ENCODE measurements at regions not wholly inside any gene's neighbourhood (a gene's known extent, or its start where the extent isn't known, plus 50 kb on each side); places are given as distances from the start of the nearest gene placed in this dataset.

DNA sequence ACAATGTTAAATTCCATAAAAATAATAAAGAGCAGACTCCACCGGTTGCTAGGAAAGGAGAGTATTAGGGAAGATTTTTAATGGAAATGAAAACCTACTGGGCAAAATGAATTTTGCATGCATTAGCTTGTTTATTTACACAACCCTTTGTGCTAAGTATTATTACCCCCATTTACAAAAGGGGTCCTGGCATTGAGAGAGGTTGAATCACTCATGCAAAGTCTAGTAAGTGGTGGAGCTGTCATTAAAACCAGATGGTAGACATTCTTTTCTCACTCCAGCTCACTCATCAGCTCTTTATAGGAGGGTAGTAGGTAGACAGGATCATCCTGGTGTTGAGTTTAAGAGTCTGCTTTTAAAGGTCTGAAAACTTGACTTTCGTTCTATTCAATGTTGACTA is 395.1 kb downstream of the PLK2 start:
- no peaks in the 10 kb centered on the region for H3K4me1 Mint-ChIP-seq
- ATAC-seq (replicated peaks) (no peak), DNase-seq (no peak)
- H3K4me3 Mint-ChIP-seq = no peak overlapping the region
- H3K9me3 Mint-ChIP-seq = peaks cover 4 to 7% of the 10 kb centered on the region in 2 donors
- H3K27me3 Mint-ChIP-seq = no peaks in the 10 kb centered on the region
- no peaks in the 10 kb centered on the region for H3K36me3 Mint-ChIP-seq
- no peak overlapping the region for H3K27ac Mint-ChIP-seq

DNA sequence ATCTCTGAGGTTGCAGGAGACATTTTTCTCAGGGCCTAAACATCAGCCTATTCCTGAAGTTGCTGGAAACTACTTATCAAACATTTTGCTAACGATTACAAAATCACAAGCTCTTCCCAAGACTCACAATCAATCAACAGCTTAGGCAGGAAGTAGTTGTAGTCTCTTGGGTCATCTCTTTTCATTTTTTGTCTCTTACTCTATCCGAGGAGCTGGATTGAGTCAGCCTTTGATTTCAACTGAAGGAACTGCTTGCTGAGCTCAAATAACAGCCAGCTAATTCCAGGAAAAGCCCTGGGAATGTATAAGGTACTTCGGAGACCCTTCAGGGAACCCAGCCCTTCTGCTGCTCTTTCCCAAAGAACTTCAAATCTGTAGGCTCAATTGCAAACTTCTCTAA is 398.9 kb downstream of the PLK2 start:
- no peaks in the 10 kb centered on the region for H3K27me3 Mint-ChIP-seq
- no peak for DNase-seq
- H3K27ac Mint-ChIP-seq = no peak overlapping the region

DNA sequence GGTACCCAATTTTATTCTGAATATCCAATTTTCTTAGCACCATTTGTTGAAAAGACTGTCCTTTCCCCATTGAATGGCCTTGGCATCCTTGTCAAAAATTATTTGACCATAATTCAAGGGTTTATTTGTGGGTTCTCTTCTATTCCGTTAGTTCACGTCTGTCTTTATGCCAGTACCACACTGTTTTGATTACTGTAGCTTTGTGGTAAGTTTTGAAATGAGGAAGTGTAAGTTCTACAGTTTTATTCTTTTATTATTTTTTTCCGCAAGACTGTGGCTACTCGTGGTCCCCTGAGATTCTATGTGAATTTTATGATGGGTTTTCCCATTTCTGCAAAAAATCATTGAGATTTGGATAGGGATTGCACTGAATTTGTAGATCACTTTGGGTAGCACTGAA is 402.6 kb downstream of the PLK2 start:
- no peak for ATAC-seq (replicated peaks)
- Mint-ChIP-seq H3K4me1 (no peaks in the 10 kb centered on the region), H3K9me3 (peaks cover 4 to 7% of the 10 kb centered on the region in 2 donors), H3K36me3 (no peaks in the 10 kb centered on the region), H3K4me3 (no peak overlapping the region), H3K27me3 (no peaks in the 10 kb centered on the region), H3K27ac (no peak overlapping the region)
- no peak for DNase-seq

More for the DNA sequence above, 398.9 kb downstream of the PLK2 start:
- no peak overlapping the region for H3K4me3 Mint-ChIP-seq
- peaks cover 1 to 2% of the 10 kb centered on the region in 2 donors for H3K9me3 Mint-ChIP-seq
- H3K4me1 Mint-ChIP-seq = no peaks in the 10 kb centered on the region
- no peaks in the 10 kb centered on the region for H3K36me3 Mint-ChIP-seq
- no peak for ATAC-seq (replicated peaks)

DNA sequence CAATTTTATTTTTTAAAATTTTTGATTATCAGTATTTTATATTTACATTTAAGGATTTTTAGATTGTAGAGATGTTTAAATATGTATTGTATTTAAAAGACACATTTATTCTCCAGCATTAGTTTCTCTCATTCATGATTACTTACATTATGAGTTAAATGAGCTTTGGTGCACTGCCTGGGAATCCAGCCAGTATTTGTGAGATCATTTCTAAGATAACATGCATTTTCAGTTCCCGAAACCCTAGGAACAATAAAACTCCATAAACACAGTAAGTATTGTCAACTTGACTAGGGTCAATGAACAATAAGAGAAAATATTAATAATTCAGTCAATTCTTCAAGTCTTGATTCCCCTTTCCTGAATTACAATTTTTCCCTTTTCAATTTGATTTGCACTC is 403.3 kb downstream of the PLK2 start:
- DNase-seq (no peak), ATAC-seq (replicated peaks) (no peak)
- Mint-ChIP-seq H3K9me3 (peaks cover 4 to 10% of the 10 kb centered on the region in 2 donors), H3K4me1 (no peaks in the 10 kb centered on the region), H3K4me3 (no peak overlapping the region), H3K27me3 (no peaks in the 10 kb centered on the region), H3K36me3 (no peaks in the 10 kb centered on the region), H3K27ac (no peak overlapping the region)

DNA sequence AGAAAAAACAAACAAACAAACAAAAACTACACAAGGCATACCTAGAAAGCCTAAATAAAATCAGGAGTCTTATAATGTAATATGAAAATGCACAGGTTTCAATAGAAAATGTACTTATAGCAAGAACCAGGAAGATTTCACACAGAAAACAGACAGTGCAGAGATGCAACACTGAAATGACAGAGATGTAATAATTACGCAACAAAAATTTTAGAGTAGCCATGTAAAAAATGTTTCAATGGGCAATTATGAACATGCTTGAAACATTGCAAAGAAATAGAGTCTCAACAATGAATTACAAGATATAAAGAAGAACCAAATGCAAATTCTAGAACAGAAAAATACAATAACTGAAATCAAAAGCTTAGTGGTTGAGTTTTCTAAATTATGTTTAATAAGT is 405.9 kb downstream of the PLK2 start:
- Mint-ChIP-seq H3K4me1 (no peaks in the 10 kb centered on the region), H3K36me3 (no peaks in the 10 kb centered on the region), H3K27ac (no peak overlapping the region), H3K4me3 (no peak overlapping the region), H3K27me3 (no peaks in the 10 kb centered on the region), H3K9me3 (peaks cover 4 to 10% of the 10 kb centered on the region in 2 donors)
- ATAC-seq (replicated peaks) (no peak), DNase-seq (no peak)

DNA sequence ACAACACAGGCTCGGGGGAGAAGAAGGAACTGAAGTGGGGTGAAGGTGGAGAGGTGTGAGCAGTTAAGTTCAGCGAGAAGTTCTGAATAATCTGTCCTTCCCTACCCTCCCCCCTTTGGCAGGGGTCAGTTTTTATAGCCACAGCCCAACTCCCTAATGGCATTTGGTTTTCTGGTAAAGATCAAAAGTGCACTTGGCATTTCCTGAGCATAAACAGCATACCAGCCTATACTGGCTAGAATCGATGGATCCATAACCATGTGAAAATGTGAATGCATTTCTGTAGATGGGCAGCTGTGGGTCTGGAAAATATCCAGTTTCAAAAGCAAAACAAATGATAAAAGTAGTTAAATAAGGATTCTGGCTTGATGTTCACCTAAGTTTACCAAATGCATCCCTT is 410.9 kb downstream of the PLK2 start:
- ATAC-seq (replicated peaks) = no peak
- peaks cover 0 to 6% of the 10 kb centered on the region in 2 donors for H3K9me3 Mint-ChIP-seq
- H3K27me3 Mint-ChIP-seq = no peaks in the 10 kb centered on the region
- no peaks in the 10 kb centered on the region for H3K36me3 Mint-ChIP-seq
- no peak for DNase-seq
- no peak overlapping the region for H3K4me3 Mint-ChIP-seq
- no peak overlapping the region for H3K27ac Mint-ChIP-seq
- H3K4me1 Mint-ChIP-seq = no peaks in the 10 kb centered on the region

DNA sequence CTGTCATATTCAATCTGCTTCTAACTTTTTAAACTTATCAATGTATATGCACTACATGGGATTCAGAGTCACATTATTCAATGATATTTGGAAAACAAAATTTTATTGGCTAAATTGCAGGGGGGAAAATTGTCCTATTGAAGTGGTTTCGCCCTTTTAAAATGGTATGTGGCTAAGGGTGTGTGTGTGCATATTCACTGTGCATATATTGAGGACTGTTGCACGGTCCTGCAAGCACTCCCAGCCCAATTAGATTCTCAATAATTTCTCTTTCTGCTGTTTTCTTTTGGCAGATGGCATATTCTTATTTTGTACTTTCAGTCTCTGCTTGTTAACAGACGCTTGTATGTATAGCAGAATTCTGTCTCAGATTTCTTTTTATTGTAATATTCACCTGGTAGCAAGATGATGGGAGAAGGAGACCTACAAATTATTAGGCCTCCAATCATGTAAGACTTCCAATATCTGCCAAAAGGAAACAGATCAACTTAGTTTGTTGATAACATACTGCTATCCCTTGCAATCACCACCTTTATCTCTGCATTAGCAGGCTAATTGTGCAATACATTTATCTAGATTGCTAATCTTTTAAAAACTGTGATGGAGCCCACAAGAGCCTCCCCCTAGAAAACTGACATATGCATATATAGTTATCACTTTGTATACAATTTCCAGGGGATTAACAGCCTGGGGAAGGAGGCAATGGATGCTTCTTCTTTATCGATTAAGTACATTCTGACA is 411.5 kb downstream of the PLK2 start:
- Mint-ChIP-seq H3K4me3 (no peak overlapping the region), H3K4me1 (no peaks in the 10 kb centered on the region), H3K27me3 (no peaks in the 10 kb centered on the region), H3K9me3 (peaks cover 0 to 5% of the 10 kb centered on the region in 2 donors), H3K27ac (no peak overlapping the region), H3K36me3 (no peaks in the 10 kb centered on the region)
- ATAC-seq (replicated peaks) (no peak), DNase-seq (no peak)

DNA sequence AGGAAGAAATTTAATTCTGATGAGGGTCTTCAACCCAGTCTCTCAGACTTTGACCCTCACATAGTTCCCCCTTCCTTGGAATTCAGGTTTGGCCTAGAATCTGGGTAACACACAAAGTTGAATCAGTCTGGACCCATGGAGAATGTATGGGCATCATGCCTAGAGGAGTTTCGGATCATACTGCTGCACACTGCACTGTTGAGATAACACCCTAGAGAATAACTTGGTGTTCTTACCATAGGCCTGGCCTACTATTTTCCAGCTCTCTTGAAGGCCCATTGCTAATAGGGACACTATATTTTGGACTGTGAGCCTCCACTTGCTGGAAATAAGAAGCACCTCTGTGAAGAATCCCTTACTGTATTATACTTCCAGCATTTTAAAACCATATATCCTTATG is 413.5 kb downstream of the PLK2 start:
- Mint-ChIP-seq H3K27ac (no peak overlapping the region), H3K9me3 (no peaks in the 10 kb centered on the region), H3K4me3 (no peak overlapping the region), H3K4me1 (no peaks in the 10 kb centered on the region), H3K36me3 (no peaks in the 10 kb centered on the region), H3K27me3 (no peaks in the 10 kb centered on the region)
- DNase-seq (no peak), ATAC-seq (replicated peaks) (no peak)

DNA sequence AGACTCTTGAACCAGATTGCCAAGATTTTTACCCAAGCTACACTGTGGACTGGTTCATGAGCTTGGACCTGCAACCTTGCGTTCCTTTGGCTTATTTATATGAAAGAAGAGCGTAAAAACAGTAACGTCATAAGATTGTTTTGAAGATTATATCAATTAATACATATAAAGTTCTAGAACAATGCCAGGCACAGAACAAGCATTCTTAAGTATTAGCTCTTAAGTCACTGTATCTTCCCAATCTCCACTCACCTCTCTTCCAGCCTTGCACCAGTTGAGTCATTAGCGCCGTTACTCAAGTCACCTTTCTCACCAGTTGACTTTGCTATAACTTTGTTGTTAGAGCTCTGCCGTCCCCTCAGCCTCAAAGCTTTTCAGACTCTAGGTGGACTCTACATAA is 415.7 kb downstream of the PLK2 start:
- DNase-seq = no peak
- no peaks in the 10 kb centered on the region for H3K9me3 Mint-ChIP-seq
- no peak overlapping the region for H3K27ac Mint-ChIP-seq
- no peaks in the 10 kb centered on the region for H3K4me1 Mint-ChIP-seq
- H3K36me3 Mint-ChIP-seq = no peaks in the 10 kb centered on the region
- H3K4me3 Mint-ChIP-seq = no peak overlapping the region
- H3K27me3 Mint-ChIP-seq = no peaks in the 10 kb centered on the region
- ATAC-seq (replicated peaks) = no peak

DNA sequence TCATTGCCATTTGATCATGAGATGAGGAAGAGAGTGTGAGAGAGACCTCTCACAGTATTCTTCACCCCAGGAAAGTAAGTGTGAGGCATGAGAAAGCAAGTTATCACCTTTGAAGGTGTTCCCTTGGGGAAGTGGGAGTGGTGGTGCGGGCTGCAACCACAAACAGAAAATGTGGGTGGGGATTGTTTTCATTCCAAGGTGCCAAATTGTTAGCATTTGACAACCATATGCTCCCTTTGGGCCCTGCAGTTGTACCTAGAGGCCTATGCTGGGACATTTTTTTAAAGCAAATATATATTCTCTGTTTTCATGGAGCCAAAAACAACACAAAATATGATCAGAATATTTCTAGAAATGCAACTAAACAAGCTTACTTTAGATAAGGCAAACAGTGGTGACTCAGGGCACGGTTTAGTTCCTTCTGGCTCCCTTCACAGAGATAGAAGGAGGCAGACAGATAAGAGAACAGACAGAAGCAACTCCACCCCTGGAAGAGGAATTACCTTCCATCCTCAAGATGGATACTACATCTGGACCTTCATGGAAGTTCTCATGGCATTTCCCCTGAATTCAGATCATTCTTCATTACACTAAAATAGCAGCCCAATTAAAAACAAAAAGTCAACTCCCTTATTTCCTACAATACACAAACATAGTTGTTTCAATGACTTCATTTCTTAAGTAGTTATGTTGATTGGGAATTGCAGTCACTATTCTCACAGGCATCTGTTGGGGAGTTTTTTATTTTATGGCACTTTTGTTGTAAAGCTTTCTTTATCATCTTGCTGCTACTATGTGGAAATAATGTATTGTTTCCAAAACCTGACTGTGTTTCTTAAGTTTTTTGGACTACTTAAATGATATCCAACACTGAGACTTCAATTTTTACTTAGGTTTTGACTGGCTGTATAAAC is 416.6 kb downstream of the PLK2 start:
- Mint-ChIP-seq H3K27ac (no peak overlapping the region), H3K27me3 (no peaks in the 10 kb centered on the region)

DNA sequence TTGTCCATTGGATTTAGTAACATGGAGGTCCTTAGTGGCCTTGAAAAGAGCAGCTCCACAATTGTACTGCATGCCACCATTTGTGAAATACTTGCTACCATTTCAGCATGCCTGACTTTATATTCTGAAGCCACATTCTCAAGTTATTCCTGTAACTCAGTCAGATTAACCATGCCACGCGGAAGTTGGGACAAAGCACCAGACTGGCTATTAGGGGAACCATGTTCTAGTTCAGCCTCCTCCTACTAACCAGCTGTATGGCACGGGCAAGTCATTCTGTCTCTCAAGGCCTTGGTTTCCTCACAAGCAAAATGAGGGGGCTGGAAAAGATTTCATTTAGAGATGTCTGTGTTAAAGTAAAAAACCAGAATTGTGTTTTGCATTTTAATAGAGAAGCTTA is 418.0 kb downstream of the PLK2 start:
- Mint-ChIP-seq H3K9me3 (no peaks in the 10 kb centered on the region), H3K4me1 (no peaks in the 10 kb centered on the region), H3K36me3 (no peaks in the 10 kb centered on the region), H3K27me3 (no peaks in the 10 kb centered on the region), H3K4me3 (no peak overlapping the region), H3K27ac (no peak overlapping the region)
- DNase-seq = no peak
- ATAC-seq (replicated peaks) = no peak

More for the DNA sequence above, 416.6 kb downstream of the PLK2 start:
- no peak overlapping the region for H3K4me3 Mint-ChIP-seq
- ATAC-seq (replicated peaks) = no peak
- H3K36me3 Mint-ChIP-seq = no peaks in the 10 kb centered on the region
- H3K4me1 Mint-ChIP-seq = no peaks in the 10 kb centered on the region
- no peak for DNase-seq
- no peaks in the 10 kb centered on the region for H3K9me3 Mint-ChIP-seq

DNA sequence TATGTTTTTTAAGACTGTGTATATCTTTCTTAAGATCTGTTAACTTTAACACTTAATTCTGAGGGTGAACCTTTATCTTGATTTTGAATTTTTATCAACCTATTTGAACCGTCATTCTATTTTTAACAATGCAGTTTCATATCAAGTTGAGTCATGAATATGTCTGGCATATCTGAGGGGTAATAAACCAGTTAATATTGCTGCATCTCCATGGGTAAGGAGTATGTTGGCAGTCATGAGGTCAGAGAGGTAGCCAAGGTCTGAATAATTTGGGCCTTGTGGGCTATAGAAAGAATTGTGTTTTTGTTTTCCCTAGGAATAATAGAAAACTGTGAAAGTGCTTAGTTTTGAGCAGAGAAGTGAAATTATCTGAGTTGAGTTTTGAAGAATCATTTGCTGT is 419.0 kb downstream of the PLK2 start:
- ATAC-seq (replicated peaks) (no peak), DNase-seq (no peak)
- Mint-ChIP-seq H3K4me3 (no peak overlapping the region), H3K36me3 (no peaks in the 10 kb centered on the region), H3K4me1 (no peaks in the 10 kb centered on the region), H3K27ac (no peak overlapping the region), H3K9me3 (no peaks in the 10 kb centered on the region), H3K27me3 (no peaks in the 10 kb centered on the region)

DNA sequence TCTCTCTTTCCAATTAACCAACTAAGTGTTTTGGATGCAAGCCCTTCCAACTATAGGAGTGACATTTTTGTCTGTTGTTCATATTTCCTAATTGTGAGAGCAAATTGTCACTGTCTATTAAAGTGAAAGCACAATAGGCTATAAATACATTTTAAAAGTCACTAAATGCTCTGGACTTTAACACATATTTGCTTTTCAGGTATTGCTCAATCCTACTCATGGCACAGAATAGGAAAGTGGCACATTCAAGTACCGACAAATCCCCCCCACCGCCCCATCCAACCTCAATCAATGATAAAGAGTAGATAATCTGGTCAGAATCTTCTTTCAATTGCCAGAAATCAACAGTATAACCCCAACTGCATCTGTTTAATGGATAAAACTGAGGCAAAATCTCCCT is 419.8 kb downstream of the PLK2 start:
- ATAC-seq (replicated peaks) (no peak), DNase-seq (no peak)
- no peak overlapping the region for H3K4me3 Mint-ChIP-seq

DNA sequence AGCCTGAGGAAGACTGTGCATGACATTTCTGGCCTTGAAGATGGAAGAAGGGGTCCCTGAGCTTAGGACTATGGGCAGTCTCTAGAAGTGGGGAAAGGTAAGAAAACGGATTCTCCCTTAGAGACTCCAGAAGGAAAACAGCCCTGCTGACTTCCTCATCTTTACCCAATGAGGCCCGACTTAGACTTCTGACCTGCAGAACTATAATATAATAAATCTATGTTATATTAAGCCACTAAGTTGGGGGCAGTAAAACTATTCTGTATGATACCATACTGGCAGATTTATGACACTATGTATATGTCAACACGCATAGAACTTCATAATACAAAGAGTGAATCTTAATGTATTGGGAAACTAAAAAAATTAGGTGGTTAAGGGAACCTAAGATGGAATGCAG is 422.0 kb downstream of the PLK2 start:
- Mint-ChIP-seq H3K9me3 (no peaks in the 10 kb centered on the region), H3K27ac (no peak overlapping the region), H3K4me3 (no peak overlapping the region), H3K27me3 (no peaks in the 10 kb centered on the region), H3K36me3 (no peaks in the 10 kb centered on the region), H3K4me1 (no peaks in the 10 kb centered on the region)
- ATAC-seq (replicated peaks) = no peak
- no peak for DNase-seq

More for the DNA sequence above, 419.8 kb downstream of the PLK2 start:
- Mint-ChIP-seq H3K27me3 (no peaks in the 10 kb centered on the region), H3K9me3 (no peaks in the 10 kb centered on the region), H3K27ac (no peak overlapping the region), H3K4me1 (no peaks in the 10 kb centered on the region), H3K36me3 (no peaks in the 10 kb centered on the region)

DNA sequence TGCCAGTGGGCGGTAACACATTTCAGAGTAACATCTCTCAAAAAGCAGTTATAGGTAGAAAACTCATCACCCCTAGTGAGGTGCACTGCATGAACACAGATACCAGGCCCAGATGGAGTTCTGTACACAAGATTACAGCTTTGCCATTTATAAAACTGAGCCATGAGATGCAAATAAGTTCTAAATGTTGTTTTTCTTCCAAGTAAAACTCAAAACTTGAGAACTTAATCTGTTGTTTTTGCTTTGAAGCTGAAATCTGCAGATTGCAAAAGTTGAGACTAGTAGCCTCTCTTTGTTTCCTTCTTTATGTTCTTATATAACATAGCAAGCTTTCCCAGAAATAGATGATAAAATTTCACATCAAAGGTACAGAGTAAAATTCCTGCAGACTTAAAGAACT is 434.1 kb downstream of the PLK2 start:
- DNase-seq (no peak), ATAC-seq (replicated peaks) (no peak)
- H3K27me3 Mint-ChIP-seq = no peaks in the 10 kb centered on the region
- no peaks in the 10 kb centered on the region for H3K36me3 Mint-ChIP-seq
- H3K4me3 Mint-ChIP-seq = no peak overlapping the region
- H3K9me3 Mint-ChIP-seq = no peaks in the 10 kb centered on the region
- no peaks in the 10 kb centered on the region for H3K4me1 Mint-ChIP-seq
- no peak overlapping the region for H3K27ac Mint-ChIP-seq
